PC-3 (cell line): ENCODE measurements at regions not wholly inside any gene's neighbourhood (a gene's known extent, or its start where the extent isn't known, plus 50 kb on each side); places are given as distances from the start of the nearest gene placed in this dataset.
"Not testable (repeated sequence)": the region's sequence is repeated elsewhere in the genome, so short reads cannot be mapped to it uniquely, and the experiment has no call there.

Source experiments
- ATAC-seq: fragments of 200-7000 bp; cut with Tn5 transposase; 2 replicates; pipeline ENCODE4 v1.9.1; 2020; ENCODE audit warnings: mild to moderate bottlenecking, moderate library complexity
- BruUV-seq: library from RNA; stranded (reverse); fragments of 400-500 nt; replicated peaks from 2 replicates; lab custom pipeline; 2021; lab: Mats Ljungman, UMichigan
- CTCF ChIA-PET: fragments of 300-600 bp; sonication (Branson Sonifier 250); formaldehyde crosslinking; loops from one replicate; lab custom pipeline; 2022; ENCODE audit warnings: antibody characterized with exemption; lab: Charles Lee
- POLR2A ChIA-PET: fragments of 300-600 bp; sonication (Branson Sonifier 250); formaldehyde crosslinking; loops from one replicate; lab custom pipeline; 2022; ENCODE audit warnings: antibody characterized with exemption; ENCODE audit not compliant: unreplicated experiment; lab: Charles Lee
- DNase-seq: peaks from one replicate; pipeline ENCODE4 v3.0.0-alpha.2; 2015
- H2AFZ ChIP-seq: fragments of 300-600 bp; sonication (generic); 2 replicates; pipeline ENCODE4 v1.6.0; 2016; ENCODE audit warnings: antibody characterized with exemption, low read length
- H3F3A ChIP-seq: fragments of 300-600 bp; sonication (generic); one replicate; pipeline ENCODE4 v1.6.0; 2017; ENCODE audit warnings: antibody characterized with exemption, low read length, control low read depth, mild to moderate bottlenecking; ENCODE audit not compliant: unreplicated experiment
- H3K27ac ChIP-seq: fragments of 300-600 bp; sonication (generic); 2 replicates; pipeline ENCODE4 v1.5.1; 2016; ENCODE audit warnings: mild to moderate bottlenecking, low read length
- H3K27me3 ChIP-seq: fragments of 300-600 bp; sonication (generic); 2 replicates; pipeline ENCODE4 v1.6.1; 2016; ENCODE audit warnings: low read length, mixed read lengths
- H3K36me3 ChIP-seq: fragments of 300-600 bp; sonication (generic); 2 replicates; pipeline ENCODE4 v1.6.1; 2016; ENCODE audit warnings: low read depth, mixed run types, low read length, mixed read lengths
- H3K4me1 ChIP-seq: fragments of 300-600 bp; sonication (generic); 2 replicates; pipeline ENCODE4 v1.5.1; 2016; ENCODE audit warnings: low read length; ENCODE audit not compliant: insufficient read depth
- H3K4me2 ChIP-seq: fragments of 300-600 bp; sonication (generic); 2 replicates; pipeline ENCODE4 v1.6.0; 2016; ENCODE audit warnings: low read length
- H3K4me3 ChIP-seq: fragments of 300-600 bp; sonication (generic); 2 replicates; pipeline ENCODE4 v1.5.1; 2016; ENCODE audit warnings: mild to moderate bottlenecking, low read length, mixed read lengths
- H3K79me2 ChIP-seq: fragments of 300-600 bp; sonication (generic); 2 replicates; pipeline ENCODE4 v1.6.1; 2017; ENCODE audit warnings: low read length, mixed read lengths
- H3K9ac ChIP-seq: fragments of 300-600 bp; sonication (generic); 2 replicates; pipeline ENCODE4 v1.6.0; 2016; ENCODE audit warnings: mild to moderate bottlenecking, low read length
- H3K9me2 ChIP-seq: fragments of 300-600 bp; sonication (generic); replicated peaks from 2 replicates; pipeline ENCODE4 v1.6.1; 2016; ENCODE audit warnings: mixed run types, low read length, mixed read lengths
- H3K9me3 ChIP-seq: fragments of 300-600 bp; sonication (generic); 2 replicates; pipeline ENCODE4 v1.6.1; 2016; ENCODE audit warnings: low read length, mixed read lengths
- H4K20me1 ChIP-seq: fragments of 300-600 bp; sonication (generic); 2 replicates; pipeline ENCODE4 v1.6.1; 2016; ENCODE audit warnings: low read length, mixed read lengths
- EZH2 ChIP-seq: fragments of 300-600 bp; sonication (generic); IDR thresholded peaks from one replicate; pipeline ENCODE4 v1.6.1; 2017; ENCODE audit warnings: antibody characterized with exemption, mild to moderate bottlenecking, low read length; ENCODE audit not compliant: unreplicated experiment
- EZH2phosphoT487 ChIP-seq: fragments of 300-600 bp; sonication (generic); IDR thresholded peaks from 2 replicates; pipeline ENCODE4 v1.6.1; 2018; ENCODE audit warnings: mild to moderate bottlenecking, antibody characterized with exemption, low read length, borderline replicate concordance
- intact Hi-C: fragments of 100-400 bp; cut with micrococcal nuclease; formaldehyde crosslinking; loops from 2 replicates; pipeline ENCODE4 v1.9.0; 2023
- TF ChIP-seq, protein P1 (sequence below): fragments of 300-600 bp; sonication (generic); conservative IDR thresholded peaks from 2 replicates; pipeline ENCODE4 v1.5.1; 2017; ENCODE audit warnings: antibody characterized with exemption, low read depth, mild to moderate bottlenecking, low read length

GRCh38 chr5:67858471-67859031 is 357.0 kb upstream of the PIK3R1 start:
- Histone ChIP-seq H3K27me3 (no peaks in the 10 kb centered on the region), H3K9ac (no peak overlapping the region), H3K27ac (no peak overlapping the region), H3K36me3 (no peaks in the 10 kb centered on the region), H3K4me2 (no peak overlapping the region), H2AFZ (no peak overlapping the region), H3K4me1 (no peaks in the 10 kb centered on the region), H3K9me2 (no peaks in the 10 kb centered on the region), H3K79me2 (no peaks in the 10 kb centered on the region), H4K20me1 (no peaks in the 10 kb centered on the region), H3K9me3 (no peaks in the 10 kb centered on the region), H3F3A (no peaks in the 10 kb centered on the region), H3K4me3 (no peak overlapping the region)
- ChIA-PET CTCF (no interaction called here), POLR2A (no interaction called here)
- DNase-seq (no peak), ATAC-seq (no peak)
- intact Hi-C loops, result no loop called here
- TF ChIP-seq, protein P1, sequence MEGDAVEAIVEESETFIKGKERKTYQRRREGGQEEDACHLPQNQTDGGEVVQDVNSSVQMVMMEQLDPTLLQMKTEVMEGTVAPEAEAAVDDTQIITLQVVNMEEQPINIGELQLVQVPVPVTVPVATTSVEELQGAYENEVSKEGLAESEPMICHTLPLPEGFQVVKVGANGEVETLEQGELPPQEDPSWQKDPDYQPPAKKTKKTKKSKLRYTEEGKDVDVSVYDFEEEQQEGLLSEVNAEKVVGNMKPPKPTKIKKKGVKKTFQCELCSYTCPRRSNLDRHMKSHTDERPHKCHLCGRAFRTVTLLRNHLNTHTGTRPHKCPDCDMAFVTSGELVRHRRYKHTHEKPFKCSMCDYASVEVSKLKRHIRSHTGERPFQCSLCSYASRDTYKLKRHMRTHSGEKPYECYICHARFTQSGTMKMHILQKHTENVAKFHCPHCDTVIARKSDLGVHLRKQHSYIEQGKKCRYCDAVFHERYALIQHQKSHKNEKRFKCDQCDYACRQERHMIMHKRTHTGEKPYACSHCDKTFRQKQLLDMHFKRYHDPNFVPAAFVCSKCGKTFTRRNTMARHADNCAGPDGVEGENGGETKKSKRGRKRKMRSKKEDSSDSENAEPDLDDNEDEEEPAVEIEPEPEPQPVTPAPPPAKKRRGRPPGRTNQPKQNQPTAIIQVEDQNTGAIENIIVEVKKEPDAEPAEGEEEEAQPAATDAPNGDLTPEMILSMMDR, result no peak
- TF ChIP-seq EZH2phosphoT487 (no peak), EZH2 (no peak)
- no TSS peak for BruUV-seq

DNA sequence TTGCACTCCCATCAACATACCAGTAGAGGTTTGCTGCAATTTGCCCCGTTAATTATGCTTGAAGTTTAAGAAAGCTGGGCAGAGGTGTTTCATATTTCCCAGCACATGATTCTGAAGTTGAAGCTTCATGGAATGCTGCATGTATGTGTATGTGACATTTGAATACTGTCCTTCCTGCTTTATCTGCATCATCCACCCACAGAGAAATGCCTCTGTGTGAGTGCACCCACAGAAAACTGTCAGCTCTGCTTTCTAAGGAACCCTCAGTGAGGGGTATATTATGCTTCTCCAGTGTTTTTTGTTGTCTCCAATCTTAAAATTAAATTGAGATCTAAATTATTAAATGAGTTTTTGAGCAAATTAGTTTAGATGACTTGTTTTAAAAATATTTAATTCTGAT is 358.1 kb upstream of the PIK3R1 start:
- H4K20me1 ChIP-seq, result no peaks in the 10 kb centered on the region
- H3K4me3 ChIP-seq, result no peak overlapping the region
- DNase-seq (no peak), ATAC-seq (no peak)
- H3K4me2 ChIP-seq, result no peak overlapping the region
- ChIA-PET CTCF (no interaction called here), POLR2A (no interaction called here)
- no peak overlapping the region for H3K9ac ChIP-seq
- no peaks in the 10 kb centered on the region for H3K9me3 ChIP-seq
- no peaks in the 10 kb centered on the region for H3K79me2 ChIP-seq
- no peaks in the 10 kb centered on the region for H3F3A ChIP-seq
- no peak overlapping the region for H3K27ac ChIP-seq
- no peaks in the 10 kb centered on the region for H3K4me1 ChIP-seq
- BruUV-seq, result no TSS peak
- intact Hi-C loops, result no loop called here
- H3K27me3 ChIP-seq, result no peaks in the 10 kb centered on the region
- no peaks in the 10 kb centered on the region for H3K36me3 ChIP-seq
- no peak overlapping the region for H2AFZ ChIP-seq
- TF ChIP-seq EZH2 (no peak), EZH2phosphoT487 (no peak)
- TF ChIP-seq, protein P1, result no peak
- no peaks in the 10 kb centered on the region for H3K9me2 ChIP-seq

GRCh38 chr5:67855523-67855922 is 360.0 kb upstream of the PIK3R1 start:
- H3K4me2 ChIP-seq, result no peak overlapping the region
- CTCF ChIA-PET, result no interaction called here
- H3K9ac ChIP-seq, result no peak overlapping the region
- H3K27me3 ChIP-seq, result no peaks in the 10 kb centered on the region
- no TSS peak for BruUV-seq
- TF ChIP-seq EZH2 (no peak), EZH2phosphoT487 (no peak)
- TF ChIP-seq, protein P1, result no peak
- H3K9me3 ChIP-seq, result no peaks in the 10 kb centered on the region
- DNase-seq (no peak), ATAC-seq (no peak)
- no peaks in the 10 kb centered on the region for H3K79me2 ChIP-seq
- H3K36me3 ChIP-seq, result no peaks in the 10 kb centered on the region
- intact Hi-C loops, result no loop called here
- no peaks in the 10 kb centered on the region for H3F3A ChIP-seq
- H3K4me1 ChIP-seq, result no peaks in the 10 kb centered on the region
- H3K27ac ChIP-seq, result no peak overlapping the region
- no peaks in the 10 kb centered on the region for H4K20me1 ChIP-seq
- no peaks in the 10 kb centered on the region for H3K9me2 ChIP-seq
- H2AFZ ChIP-seq, result no peak overlapping the region
- no peak overlapping the region for H3K4me3 ChIP-seq
- POLR2A ChIA-PET, result no interaction called here

GRCh38 chr5:67850906-67851305 is 364.6 kb upstream of the PIK3R1 start:
- H3K4me2 ChIP-seq, H3K27me3 ChIP-seq, H2AFZ ChIP-seq, H3K9ac ChIP-seq, intact Hi-C loops, H3K9me2 ChIP-seq, H3K9me3 ChIP-seq, CTCF ChIA-PET, H3F3A ChIP-seq, H3K36me3 ChIP-seq, H3K4me3 ChIP-seq, H3K79me2 ChIP-seq, POLR2A ChIA-PET, H4K20me1 ChIP-seq, H3K4me1 ChIP-seq, ATAC-seq, BruUV-seq, H3K27ac ChIP-seq, DNase-seq: not testable (repeated sequence)
